ENCODE measurements at regions not wholly inside any gene's neighbourhood (a gene's known extent, or its start where the extent isn't known, plus 50 kb on each side); places are given as distances from the start of the nearest gene placed in this dataset.

- Histone ChIP-seq H3K4me1 (no peaks in the 10 kb centered on the region), H3K36me3 (no peaks in the 10 kb centered on the region), H3K27me3 (no peaks in the 10 kb centered on the region), H3K9me3 (peaks cover 0 to 4% (median 0%) of the 10 kb centered on the region in 12 donors), H3K4me3 (no peak overlapping the region), H3K27ac (no peak overlapping the region)
- DNase-seq (no peak), ATAC-seq (no peak)
- TF ChIP-seq CTCF (IDR thresholded peaks at IDR 0.05) (no peak), POLR2A (IDR thresholded peaks at IDR 0.05) (no peak)
- intact Hi-C loops (cut with DNase I), result no loop called here
- WGBS, 4 donors, result 79 to 86% (median 84%) methylated on average over 1 of the region's 1 CpG
Observed at GRCh38 chr4:96526625-96527024, 686.7 kb downstream of the PDHA2 start.

GRCh38 chr4:96531836-96532235 is 691.9 kb downstream of the PDHA2 start:
- no peaks in the 10 kb centered on the region for H3K27me3 ChIP-seq
- no peak for TF ChIP-seq CTCF (IDR thresholded peaks at IDR 0.05)
- no peak for TF ChIP-seq POLR2A (IDR thresholded peaks at IDR 0.05)
- no peak overlapping the region for H3K4me3 ChIP-seq
- intact Hi-C loops (cut with DNase I), result no loop called here
- ATAC-seq (no peak), DNase-seq (no peak)
- peaks cover 0 to 4% (median 0%) of the 10 kb centered on the region in 12 donors for H3K9me3 ChIP-seq
- no peaks in the 10 kb centered on the region for H3K4me1 ChIP-seq
- no peaks in the 10 kb centered on the region for H3K36me3 ChIP-seq
- no peak overlapping the region for H3K27ac ChIP-seq

- H3K9me3 ChIP-seq, result no peaks in the 10 kb centered on the region
- ATAC-seq, result no peak
- no peaks in the 10 kb centered on the region for H3K4me1 ChIP-seq
- no peak for DNase-seq
- H3K27ac ChIP-seq, result no peak overlapping the region
- WGBS, 4 donors, result 91 to 94% (median 93%) methylated on average over 2 of the region's 2 CpGs
- no peaks in the 10 kb centered on the region for H3K27me3 ChIP-seq
- intact Hi-C loops (cut with DNase I), result no loop called here
- TF ChIP-seq CTCF (IDR thresholded peaks at IDR 0.05), result no peak
- TF ChIP-seq POLR2A (IDR thresholded peaks at IDR 0.05), result no peak
- no peaks in the 10 kb centered on the region for H3K36me3 ChIP-seq
- no peak overlapping the region for H3K4me3 ChIP-seq
Observed at GRCh38 chr4:96543346-96543745, 703.5 kb downstream of the PDHA2 start.

GRCh38 chr4:96558466-96558865 is 718.6 kb downstream of the PDHA2 start:
- no peaks in the 10 kb centered on the region for H3K36me3 ChIP-seq
- 70 to 94% (median 85%) methylated on average over 2 of the region's 2 CpGs for WGBS, 4 donors
- no peak overlapping the region for H3K4me3 ChIP-seq
- TF ChIP-seq POLR2A (IDR thresholded peaks at IDR 0.05), result no peak
- no peak for TF ChIP-seq CTCF (IDR thresholded peaks at IDR 0.05)
- H3K9me3 ChIP-seq, result no peaks in the 10 kb centered on the region
- intact Hi-C loops (cut with DNase I), result no loop called here
- H3K27ac ChIP-seq, result no peak overlapping the region
- H3K27me3 ChIP-seq, result no peaks in the 10 kb centered on the region
- DNase-seq (no peak), ATAC-seq (no peak)
- H3K4me1 ChIP-seq, result no peaks in the 10 kb centered on the region
